OCI-LY3 (cell line): ENCODE measurements at regions not wholly inside any gene's neighbourhood (a gene's known extent, or its start where the extent isn't known, plus 50 kb on each side); places are given as distances from the start of the nearest gene placed in this dataset.

ENCODE experiments used
- EZH2phosphoT487 ChIP-seq: fragments of 200-600 bp; shearing (Covaris generic); IDR thresholded peaks from 2 replicates; pipeline ENCODE4 v1.6.1; 2018; ENCODE audit warnings: antibody characterized with exemption, mixed run types, low read depth
- TF ChIP-seq, protein P1 (sequence below): fragments of 200-600, 300-600 bp; sonication (generic); IDR thresholded peaks from 2 replicates; pipeline ENCODE4 v1.5.1; 2014; ENCODE audit warnings: antibody characterized with exemption, low read length, low read depth

DNA sequence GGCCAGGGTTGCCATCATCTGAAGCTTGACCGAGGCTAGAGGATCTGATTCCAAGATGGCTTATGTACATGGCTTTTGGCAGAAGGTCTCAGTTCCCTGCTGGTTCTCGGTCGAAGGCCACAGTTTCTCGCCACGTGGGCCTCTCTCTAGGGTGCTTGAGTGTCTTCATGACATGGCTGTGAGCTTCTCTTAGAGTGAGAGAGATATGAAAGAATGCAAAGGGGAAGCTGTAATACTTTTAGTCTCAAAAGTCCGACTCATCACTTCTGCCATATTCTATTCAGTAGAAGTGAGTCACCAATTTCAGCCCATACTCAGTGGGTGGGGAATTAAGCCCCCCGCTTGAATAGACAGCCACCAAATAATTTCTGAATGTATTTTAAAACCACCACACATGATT, 94.2 kb downstream of the UTRN start:
- TF ChIP-seq, protein P1, sequence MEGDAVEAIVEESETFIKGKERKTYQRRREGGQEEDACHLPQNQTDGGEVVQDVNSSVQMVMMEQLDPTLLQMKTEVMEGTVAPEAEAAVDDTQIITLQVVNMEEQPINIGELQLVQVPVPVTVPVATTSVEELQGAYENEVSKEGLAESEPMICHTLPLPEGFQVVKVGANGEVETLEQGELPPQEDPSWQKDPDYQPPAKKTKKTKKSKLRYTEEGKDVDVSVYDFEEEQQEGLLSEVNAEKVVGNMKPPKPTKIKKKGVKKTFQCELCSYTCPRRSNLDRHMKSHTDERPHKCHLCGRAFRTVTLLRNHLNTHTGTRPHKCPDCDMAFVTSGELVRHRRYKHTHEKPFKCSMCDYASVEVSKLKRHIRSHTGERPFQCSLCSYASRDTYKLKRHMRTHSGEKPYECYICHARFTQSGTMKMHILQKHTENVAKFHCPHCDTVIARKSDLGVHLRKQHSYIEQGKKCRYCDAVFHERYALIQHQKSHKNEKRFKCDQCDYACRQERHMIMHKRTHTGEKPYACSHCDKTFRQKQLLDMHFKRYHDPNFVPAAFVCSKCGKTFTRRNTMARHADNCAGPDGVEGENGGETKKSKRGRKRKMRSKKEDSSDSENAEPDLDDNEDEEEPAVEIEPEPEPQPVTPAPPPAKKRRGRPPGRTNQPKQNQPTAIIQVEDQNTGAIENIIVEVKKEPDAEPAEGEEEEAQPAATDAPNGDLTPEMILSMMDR: no peak
- no peak for TF ChIP-seq EZH2phosphoT487
